HCT116 (cell line): ENCODE measurements at regions not wholly inside any gene's neighbourhood (a gene's known extent, or its start where the extent isn't known, plus 50 kb on each side); places are given as distances from the start of the nearest gene placed in this dataset.

Experiments used
- ATAC-seq: fragments of 200-7000 bp; cut with Tn5 transposase; 2 replicates; pipeline ENCODE4 v1.9.1; 2020; ENCODE audit warnings: mild to moderate bottlenecking, moderate library complexity
- BruUV-seq: library from RNA; stranded (reverse); fragments of 400-500 nt; replicated peaks from 2 replicates; lab custom pipeline; 2021; lab: Mats Ljungman, UMichigan
- CTCF ChIA-PET: fragments of 300-600 bp; sonication (Branson Sonifier 250); formaldehyde crosslinking; loops from one replicate; lab custom pipeline; 2021; ENCODE audit warnings: antibody characterized with exemption; lab: Charles Lee
- POLR2A ChIA-PET: fragments of 300-600, 350-600 bp; sonication (Branson Sonifier 250); formaldehyde crosslinking; loops from one replicate; lab custom pipeline; 2021; ENCODE audit warnings: antibody characterized with exemption; lab: Charles Lee
- RAD21 ChIA-PET, 2 experiments: fragments of 300-600 bp; sonication (Branson Sonifier 250); formaldehyde crosslinking; loops; one replicate each; lab custom pipeline; 2023; ENCODE audit warnings: low total read pairs in 2 of 2; ENCODE audit not compliant: uncharacterized antibody in 2 of 2, unreplicated experiment in 2 of 2, low non-redundant PET in 1 of 2; lab: Charles Lee
- DNase-seq: peaks from one replicate; pipeline ENCODE4 v3.0.0-alpha.2; 2010; ENCODE audit warnings: low read depth, low spot score
- H2AFZ ChIP-seq: fragments of 200-600 bp; shearing (Covaris generic), sonication (generic); 2 replicates; pipeline ENCODE4 v1.6.1; 2017; ENCODE audit warnings: low read depth, mixed run types, mixed read lengths, antibody characterized with exemption, low read length; ENCODE audit not compliant: poor library complexity, severe bottlenecking
- H3K27ac ChIP-seq: 2 replicates; pipeline ENCODE4 v1.5.1; 2012; ENCODE audit warnings: low read depth, low read length
- H3K27me3 ChIP-seq: fragments of 200-600 bp; sonication (generic); 2 replicates; pipeline ENCODE4 v1.6.1; 2016; ENCODE audit warnings: mixed run types, low read length, mixed read lengths; ENCODE audit not compliant: insufficient read depth
- H3K36me3 ChIP-seq, 2 experiments: fragments of 200-500 bp in 1 of 2; fragments of 200-600 bp in 1 of 2; sonication (Bioruptor generic) in 1 of 2; sonication (generic) in 1 of 2; 2 replicates each; pipeline versions ENCODE4 v1.5.1 to v1.6.1; 2014 to 2016; ENCODE audit warnings: low read length in 2 of 2, inconsistent platforms in 1 of 2, mixed read lengths in 1 of 2, mixed run types in 1 of 2; ENCODE audit not compliant: insufficient read depth in 2 of 2, control insufficient read depth in 1 of 2
- H3K4me1 ChIP-seq, 2 experiments: fragments of 200-600 bp in 1 of 2; sonication (generic) in 1 of 2; 2 replicates each; pipeline versions ENCODE4 v1.5.1 to v1.6.1; 2012 to 2017; ENCODE audit warnings: low read length in 2 of 2, inconsistent platforms in 1 of 2, mild to moderate bottlenecking in 1 of 2, mixed read lengths in 1 of 2, mixed run types in 1 of 2, moderate library complexity in 1 of 2; ENCODE audit not compliant: insufficient read depth in 2 of 2, control insufficient read depth in 1 of 2
- H3K4me2 ChIP-seq: fragments of 200-600 bp; sonication (generic); 2 replicates; pipeline ENCODE4 v1.6.1; 2017; ENCODE audit warnings: mixed run types, low read length, mixed read lengths
- H3K4me3 ChIP-seq, 2 experiments: fragments of 200-600 bp in 1 of 2; sonication (generic) in 1 of 2; replicated peaks in 1 of 2; 2 replicates each; pipeline ENCODE4 v1.5.1; 2011 to 2016; ENCODE audit warnings: low read length in 2 of 2, control low read depth in 1 of 2, low read depth in 1 of 2, mild to moderate bottlenecking in 1 of 2, mixed read lengths in 1 of 2, mixed run types in 1 of 2
- H3K79me2 ChIP-seq: fragments of 200-600 bp; sonication (generic); 2 replicates; pipeline ENCODE4 v1.6.1; 2017; ENCODE audit warnings: mild to moderate bottlenecking, mixed run types, low read length, moderate library complexity, mixed read lengths; ENCODE audit not compliant: insufficient read depth
- H3K9ac ChIP-seq: fragments of 200-600 bp; sonication (generic); 2 replicates; pipeline ENCODE4 v1.6.1; 2016; ENCODE audit warnings: low read length, mixed read lengths
- H3K9me2 ChIP-seq: fragments of 200-600 bp; sonication (generic), shearing (Covaris generic); 2 replicates; pipeline ENCODE4 v1.6.1; 2017; ENCODE audit warnings: mixed run types, mild to moderate bottlenecking, moderate library complexity; ENCODE audit not compliant: insufficient read depth
- H3K9me3 ChIP-seq, 2 experiments: fragments of 200-500 bp in 1 of 2; fragments of 200-600 bp in 1 of 2; sonication (Bioruptor generic) in 1 of 2; sonication (generic) in 1 of 2; 2 replicates each; pipeline ENCODE4 v1.6.1; 2014 to 2017; ENCODE audit warnings: low read length in 2 of 2, mixed read lengths in 2 of 2, inconsistent platforms in 1 of 2, low read depth in 1 of 2, mild to moderate bottlenecking in 1 of 2, mixed run types in 1 of 2, moderate library complexity in 1 of 2; ENCODE audit not compliant: control insufficient read depth in 1 of 2, insufficient read depth in 1 of 2
- H4K20me1 ChIP-seq: fragments of 200-600 bp; sonication (generic), shearing (Covaris generic); 2 replicates; pipeline ENCODE4 v1.6.1; 2017; ENCODE audit warnings: mixed run types, mild to moderate bottlenecking, moderate library complexity; ENCODE audit not compliant: insufficient read depth
- CBX3 ChIP-seq: IDR thresholded peaks from 2 replicates; pipeline ENCODE4 v1.6.1; 2012; ENCODE audit warnings: low read depth
- CEBPB ChIP-seq: IDR thresholded peaks from 2 replicates; pipeline ENCODE4 v1.6.1; 2012; ENCODE audit warnings: low read depth
- EGR1 ChIP-seq: IDR thresholded peaks from 2 replicates; pipeline ENCODE4 v1.6.1; 2012; ENCODE audit warnings: low read depth
- ELF1 ChIP-seq: IDR thresholded peaks from 2 replicates; pipeline ENCODE4 v1.6.1; 2012; ENCODE audit warnings: low read depth, borderline replicate concordance
- EZH2 ChIP-seq: fragments of 200-600 bp; sonication (generic); IDR thresholded peaks from 2 replicates; pipeline ENCODE4 v1.6.1; 2017; ENCODE audit warnings: antibody characterized with exemption, mixed run types
- FOSL1 ChIP-seq: IDR thresholded peaks from 2 replicates; pipeline ENCODE4 v1.6.1; 2012; ENCODE audit warnings: low read depth
- MAX ChIP-seq: IDR thresholded peaks from 2 replicates; pipeline ENCODE4 v1.6.1; 2012
- POLR2AphosphoS5 ChIP-seq: IDR thresholded peaks from 2 replicates; pipeline ENCODE4 v1.6.1; 2011; ENCODE audit warnings: mild to moderate bottlenecking, low read depth, low read length, moderate library complexity
- SP1 ChIP-seq: IDR thresholded peaks from 2 replicates; pipeline ENCODE4 v1.6.1; 2012; ENCODE audit warnings: low read depth
- SRF ChIP-seq: IDR thresholded peaks from 2 replicates; pipeline ENCODE4 v1.6.1; 2012; ENCODE audit warnings: low read depth
- YY1 ChIP-seq: IDR thresholded peaks from 2 replicates; pipeline ENCODE4 v1.6.1; 2011; ENCODE audit warnings: low read length, low read depth, moderate library complexity, mild to moderate bottlenecking; ENCODE audit not compliant: insufficient replicate concordance; ENCODE audit errors: extremely low read depth
- ZBTB33 ChIP-seq: IDR thresholded peaks from 2 replicates; pipeline ENCODE4 v1.6.1; 2011; ENCODE audit warnings: mild to moderate bottlenecking, low read length, moderate library complexity; ENCODE audit not compliant: insufficient replicate concordance; ENCODE audit errors: extremely low read depth
- ZNF274 ChIP-seq: fragments of 200-500 bp; sonication (Bioruptor generic); IDR thresholded peaks from 2 replicates; pipeline ENCODE4 v1.6.1; 2014; ENCODE audit warnings: mild to moderate bottlenecking, low read depth, low read length, inconsistent platforms
- intact Hi-C: fragments of 100-400 bp; cut with micrococcal nuclease; formaldehyde crosslinking; loops from 2 replicates; pipeline ENCODE4 v1.10.0; 2022
- TF ChIP-seq, protein P1 (sequence below): IDR thresholded peaks from 2 replicates; pipeline ENCODE4 v1.6.1; 2012; ENCODE audit warnings: low read depth

DNA sequence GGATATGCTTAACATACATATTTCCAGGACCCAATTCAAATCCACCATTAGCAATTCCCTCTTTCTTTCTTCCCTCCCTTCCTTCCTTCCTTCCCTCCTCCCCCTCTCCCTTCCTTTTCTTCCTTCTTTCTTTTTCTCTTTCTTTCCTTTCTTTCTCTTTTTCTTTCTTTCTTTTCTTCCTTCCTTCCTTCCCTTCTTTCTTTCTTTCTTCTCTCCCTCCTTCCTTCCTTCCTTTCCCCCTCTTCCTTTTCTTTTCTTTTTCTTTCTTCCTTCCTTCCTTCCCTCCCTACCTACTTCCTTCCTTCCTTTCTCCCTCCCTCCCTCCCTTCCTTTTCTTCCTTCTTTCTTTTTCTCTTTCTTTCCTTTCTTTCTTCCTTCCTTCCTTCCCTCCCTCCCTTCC lies 332.0 kb downstream of the TMEM161B start:
- no TSS peak for BruUV-seq
- TF ChIP-seq YY1 = no peak
- no peak for TF ChIP-seq FOSL1
- TF ChIP-seq MAX = no peak
- no peak for TF ChIP-seq SP1
- TF ChIP-seq ELF1 = no peak
- TF ChIP-seq ZNF274 = no peak
- TF ChIP-seq SRF = no peak
- TF ChIP-seq CEBPB = no peak
- TF ChIP-seq ZBTB33 = no peak
- no peak for TF ChIP-seq CBX3
- TF ChIP-seq POLR2AphosphoS5 = no peak
- TF ChIP-seq, protein P1, sequence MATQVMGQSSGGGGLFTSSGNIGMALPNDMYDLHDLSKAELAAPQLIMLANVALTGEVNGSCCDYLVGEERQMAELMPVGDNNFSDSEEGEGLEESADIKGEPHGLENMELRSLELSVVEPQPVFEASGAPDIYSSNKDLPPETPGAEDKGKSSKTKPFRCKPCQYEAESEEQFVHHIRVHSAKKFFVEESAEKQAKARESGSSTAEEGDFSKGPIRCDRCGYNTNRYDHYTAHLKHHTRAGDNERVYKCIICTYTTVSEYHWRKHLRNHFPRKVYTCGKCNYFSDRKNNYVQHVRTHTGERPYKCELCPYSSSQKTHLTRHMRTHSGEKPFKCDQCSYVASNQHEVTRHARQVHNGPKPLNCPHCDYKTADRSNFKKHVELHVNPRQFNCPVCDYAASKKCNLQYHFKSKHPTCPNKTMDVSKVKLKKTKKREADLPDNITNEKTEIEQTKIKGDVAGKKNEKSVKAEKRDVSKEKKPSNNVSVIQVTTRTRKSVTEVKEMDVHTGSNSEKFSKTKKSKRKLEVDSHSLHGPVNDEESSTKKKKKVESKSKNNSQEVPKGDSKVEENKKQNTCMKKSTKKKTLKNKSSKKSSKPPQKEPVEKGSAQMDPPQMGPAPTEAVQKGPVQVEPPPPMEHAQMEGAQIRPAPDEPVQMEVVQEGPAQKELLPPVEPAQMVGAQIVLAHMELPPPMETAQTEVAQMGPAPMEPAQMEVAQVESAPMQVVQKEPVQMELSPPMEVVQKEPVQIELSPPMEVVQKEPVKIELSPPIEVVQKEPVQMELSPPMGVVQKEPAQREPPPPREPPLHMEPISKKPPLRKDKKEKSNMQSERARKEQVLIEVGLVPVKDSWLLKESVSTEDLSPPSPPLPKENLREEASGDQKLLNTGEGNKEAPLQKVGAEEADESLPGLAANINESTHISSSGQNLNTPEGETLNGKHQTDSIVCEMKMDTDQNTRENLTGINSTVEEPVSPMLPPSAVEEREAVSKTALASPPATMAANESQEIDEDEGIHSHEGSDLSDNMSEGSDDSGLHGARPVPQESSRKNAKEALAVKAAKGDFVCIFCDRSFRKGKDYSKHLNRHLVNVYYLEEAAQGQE = no peak
- no peak for TF ChIP-seq EZH2
- TF ChIP-seq EGR1 = no peak
- H3K27me3 ChIP-seq = no peaks in the 10 kb centered on the region
- no peaks in the 10 kb centered on the region for H3K4me1 ChIP-seq
- ATAC-seq (no peak), DNase-seq (no peak)
- H3K9me2 ChIP-seq = no peaks in the 10 kb centered on the region
- POLR2A ChIA-PET = no interaction called here
- CTCF ChIA-PET = no interaction called here
- no peak overlapping the region for H3K4me3 ChIP-seq
- H3K9ac ChIP-seq = no peak overlapping the region
- H3K36me3 ChIP-seq = no peaks in the 10 kb centered on the region
- no peak overlapping the region for H3K27ac ChIP-seq
- RAD21 ChIA-PET = no interaction called here
- no peak overlapping the region for H3K4me2 ChIP-seq
- intact Hi-C loops = no loop called here
- no peaks in the 10 kb centered on the region for H3K79me2 ChIP-seq
- H3K9me3 ChIP-seq = no peaks in the 10 kb centered on the region
- H2AFZ ChIP-seq = no peak overlapping the region
- no peaks in the 10 kb centered on the region for H4K20me1 ChIP-seq
